H1 (cell line): ENCODE measurements at regions not wholly inside any gene's neighbourhood (a gene's known extent, or its start where the extent isn't known, plus 50 kb on each side); places are given as distances from the start of the nearest gene placed in this dataset.

Experiments
- CTCF ChIA-PET: fragments of 300-600 bp; sonication (Branson Sonifier 250); formaldehyde crosslinking; loops from one replicate; lab custom pipeline; 2021; ENCODE audit not compliant: partially characterized antibody; lab: Charles Lee
- POLR2A ChIA-PET: fragments of 300-600 bp; sonication (Branson Sonifier 250); formaldehyde crosslinking; loops from one replicate; lab custom pipeline; 2021; ENCODE audit warnings: inconsistent platforms; ENCODE audit not compliant: partially characterized antibody; lab: Charles Lee
- DNase-seq, 2 experiments: peaks; one replicate each; pipeline versions ENCODE4 v3.0.0 to v3.0.0-alpha.2; 2010 to 2022; ENCODE audit warnings: low spot score in 2 of 2, low read depth in 1 of 2, mixed read lengths in 1 of 2
- FAIRE-seq: peaks from 2 replicates; lab custom pipeline; 2011; peaks lifted over from hg19 to GRCh38; lab: Jason Lieb, UNC
- H2AFZ ChIP-seq: 2 replicates; pipeline ENCODE4 v1.8.1; 2012; ENCODE audit warnings: low read length, inconsistent platforms
- H2AK5ac ChIP-seq: 2 replicates; pipeline ENCODE4 v1.6.1; 2013; ENCODE audit warnings: low read depth, low read length
- H2BK120ac ChIP-seq: replicated peaks from 2 replicates; pipeline ENCODE3; 2013; ENCODE audit warnings: low read depth, low read length, inconsistent platforms
- H2BK12ac ChIP-seq: 2 replicates; pipeline ENCODE4 v1.6.1; 2013; ENCODE audit warnings: low read depth, low read length
- H2BK15ac ChIP-seq: 2 replicates; pipeline ENCODE4 v1.6.1; 2013; ENCODE audit warnings: low read length
- H2BK20ac ChIP-seq: 2 replicates; pipeline ENCODE4 v1.6.1; 2013; ENCODE audit warnings: low read length
- H2BK5ac ChIP-seq: 2 replicates; pipeline ENCODE4 v1.6.1; 2013; ENCODE audit warnings: low read depth, low read length
- H3K14ac ChIP-seq: 2 replicates; pipeline ENCODE4 v1.6.1; 2013; ENCODE audit warnings: inconsistent platforms; ENCODE audit not compliant: insufficient read length
- H3K18ac ChIP-seq: 2 replicates; pipeline ENCODE4 v1.6.1; 2013; ENCODE audit warnings: low read length; ENCODE audit errors: extremely low read depth
- H3K23ac ChIP-seq: 2 replicates; pipeline ENCODE4 v1.6.1; 2013; ENCODE audit warnings: inconsistent platforms; ENCODE audit not compliant: insufficient read length
- H3K23me2 ChIP-seq: 2 replicates; pipeline ENCODE4 v1.6.1; 2013; ENCODE audit warnings: low read depth, low read length
- H3K27ac ChIP-seq: 2 replicates; pipeline ENCODE4 v1.6.1; 2011; ENCODE audit warnings: low read depth, low read length, inconsistent platforms
- H3K27me3 ChIP-seq, 4 experiments: replicated peaks in 1 of 4; 1 replicate in 1 of 4; 2 replicates in 3 of 4; pipeline versions ENCODE4 v1.6.1 to v1.8.1; 2011 to 2013; ENCODE audit warnings: low read length in 3 of 4, mild to moderate bottlenecking in 3 of 4, inconsistent platforms in 2 of 4, mixed read lengths in 2 of 4, moderate library complexity in 1 of 4; ENCODE audit not compliant: control insufficient read depth in 3 of 4, insufficient read depth in 3 of 4; ENCODE audit errors: extremely low read depth in 1 of 4
- H3K36me3 ChIP-seq, 4 experiments: 2 replicates each; pipeline versions ENCODE4 v1.6.1 to v1.8.1; 2011 to 2013; ENCODE audit warnings: mild to moderate bottlenecking in 4 of 4, low read length in 3 of 4, moderate library complexity in 2 of 4, control low read depth in 1 of 4, inconsistent platforms in 1 of 4; ENCODE audit not compliant: insufficient read depth in 4 of 4, control insufficient read depth in 2 of 4
- H3K4ac ChIP-seq: replicated peaks from 2 replicates; pipeline ENCODE3; 2013; ENCODE audit warnings: low read length, low read depth, mixed read lengths, inconsistent platforms; ENCODE audit not compliant: insufficient read length
- H3K4me1 ChIP-seq, 4 experiments: replicated peaks in 1 of 4; 1 replicate in 1 of 4; 2 replicates in 3 of 4; pipeline versions ENCODE4 v1.6.1 to v1.8.1; 2011 to 2013; ENCODE audit warnings: low read length in 3 of 4, inconsistent platforms in 2 of 4, mixed read lengths in 1 of 4; ENCODE audit not compliant: insufficient read depth in 4 of 4, control insufficient read depth in 3 of 4
- H3K4me2 ChIP-seq, 2 experiments: 2 replicates each; pipeline versions ENCODE4 v1.6.1 to v1.8.1; 2011 to 2013; ENCODE audit warnings: low read depth in 2 of 2, low read length in 2 of 2, control low read depth in 1 of 2, inconsistent platforms in 1 of 2, mild to moderate bottlenecking in 1 of 2; ENCODE audit not compliant: insufficient read depth in 1 of 2
- H3K4me3 ChIP-seq, 4 experiments: fragments of 200-600, 300-600 bp in 1 of 4; sonication (generic), shearing (Covaris generic), sonication (Bioruptor Twin) in 1 of 4; 2 replicates each; pipeline versions ENCODE4 v1.5.1 to v1.8.1; 2011 to 2016; ENCODE audit warnings: low read length in 4 of 4, low read depth in 3 of 4, control low read depth in 2 of 4, inconsistent platforms in 2 of 4, mild to moderate bottlenecking in 2 of 4, mixed read lengths in 1 of 4, moderate library complexity in 1 of 4; ENCODE audit not compliant: insufficient read depth in 2 of 4; ENCODE audit errors: extremely low read depth in 1 of 4
- H3K56ac ChIP-seq: replicated peaks from 2 replicates; pipeline ENCODE3; 2013; ENCODE audit warnings: low read depth, mild to moderate bottlenecking, mixed read lengths, low read length, inconsistent platforms; ENCODE audit not compliant: insufficient read length
- H3K79me1 ChIP-seq: 2 replicates; pipeline ENCODE4 v1.6.1; 2013; ENCODE audit warnings: low read depth, low read length, control low read depth
- H3K79me2 ChIP-seq, 2 experiments: 2 replicates each; pipeline versions ENCODE4 v1.6.1 to v1.8.1; 2012 to 2013; ENCODE audit warnings: low read length in 2 of 2, mild to moderate bottlenecking in 2 of 2, inconsistent platforms in 1 of 2; ENCODE audit not compliant: insufficient read depth in 2 of 2, control insufficient read depth in 1 of 2
- H3K9ac ChIP-seq, 4 experiments: replicated peaks in 1 of 4; 1 replicate in 1 of 4; 2 replicates in 3 of 4; pipeline versions ENCODE4 v1.6.1 to v1.8.1; 2011 to 2013; ENCODE audit warnings: low read depth in 3 of 4, low read length in 3 of 4, control low read depth in 2 of 4, mild to moderate bottlenecking in 2 of 4, moderate library complexity in 2 of 4, inconsistent platforms in 1 of 4; ENCODE audit errors: extremely low read depth in 1 of 4
- H3K9me3 ChIP-seq, 2 experiments: 2 replicates each; pipeline versions ENCODE4 v1.6.1 to v1.8.1; 2012 to 2013; ENCODE audit warnings: mild to moderate bottlenecking in 2 of 2, moderate library complexity in 2 of 2, control low read depth in 1 of 2, inconsistent platforms in 1 of 2, low read depth in 1 of 2, low read length in 1 of 2, mixed read lengths in 1 of 2; ENCODE audit not compliant: insufficient read depth in 2 of 2
- H4K20me1 ChIP-seq, 2 experiments: replicated peaks in 1 of 2; 2 replicates each; pipeline versions ENCODE3 to v1.8.1; 2011 to 2013; ENCODE audit warnings: inconsistent platforms in 2 of 2, low read length in 2 of 2, mild to moderate bottlenecking in 1 of 2; ENCODE audit not compliant: insufficient read depth in 2 of 2, control insufficient read depth in 1 of 2
- H4K5ac ChIP-seq: 2 replicates; pipeline ENCODE4 v1.6.1; 2013; ENCODE audit warnings: low read length, low read depth, mixed read lengths, inconsistent platforms; ENCODE audit not compliant: insufficient read length
- H4K8ac ChIP-seq: 2 replicates; pipeline ENCODE4 v1.8.0; 2013; ENCODE audit warnings: mild to moderate bottlenecking, moderate library complexity, low read length, inconsistent platforms; ENCODE audit not compliant: insufficient read depth; ENCODE audit errors: extremely low read depth
- H4K91ac ChIP-seq: replicated peaks from 2 replicates; pipeline ENCODE3; 2013; ENCODE audit warnings: low read length, mixed read lengths, inconsistent platforms; ENCODE audit not compliant: insufficient read length
- BACH1 ChIP-seq: IDR thresholded peaks from 2 replicates; pipeline ENCODE4 v1.6.1; 2012; ENCODE audit warnings: low read length, improper control_type of control experiment
- EZH2 ChIP-seq: fragments of 200-600 bp; sonication (generic); IDR thresholded peaks from 2 replicates; pipeline ENCODE4 v1.7.1; 2012; ENCODE audit warnings: low read depth, mild to moderate bottlenecking, moderate library complexity, low read length, inconsistent platforms; ENCODE audit not compliant: severe bottlenecking
- HDAC6 ChIP-seq: IDR thresholded peaks from one replicate; pipeline ENCODE4 v1.7.1; 2012; ENCODE audit warnings: low read depth, mild to moderate bottlenecking, inconsistent platforms, low read length, moderate library complexity
- JUND ChIP-seq: IDR thresholded peaks from 2 replicates; pipeline ENCODE4 v1.6.1; 2011; ENCODE audit warnings: mild to moderate bottlenecking, improper control_type of control experiment, low read length
- KDM5A ChIP-seq: fragments of 200-600 bp; IDR thresholded peaks from 2 replicates; pipeline ENCODE4 v1.7.1; 2012; ENCODE audit warnings: mild to moderate bottlenecking, low read length, inconsistent platforms, mixed read lengths
- POLR2A ChIP-seq, 2 experiments: IDR thresholded peaks; 1 replicate in 1 of 2; 2 replicates in 1 of 2; pipeline ENCODE4 v1.6.1; 2011; ENCODE audit warnings: low read depth in 2 of 2, low read length in 2 of 2, mild to moderate bottlenecking in 2 of 2; ENCODE audit errors: control extremely low read depth in 1 of 2
- RBBP5 ChIP-seq: IDR thresholded peaks from 2 replicates; pipeline ENCODE4 v1.7.1; 2012; ENCODE audit warnings: low read depth, mild to moderate bottlenecking, inconsistent platforms, low read length, moderate library complexity, borderline replicate concordance
- RXRA ChIP-seq: IDR thresholded peaks from 2 replicates; pipeline ENCODE4 v1.6.1; 2011; ENCODE audit warnings: low read depth, mild to moderate bottlenecking, low read length, moderate library complexity; ENCODE audit not compliant: insufficient read depth
- SIN3A ChIP-seq, 2 experiments: IDR thresholded peaks in 1 of 2; conservative IDR thresholded peaks in 1 of 2; 2 replicates each; pipeline ENCODE4 v1.6.1; 2011 to 2012; ENCODE audit warnings: low read length in 2 of 2, improper control_type of control experiment in 1 of 2, low read depth in 1 of 2, mild to moderate bottlenecking in 1 of 2
- SP4 ChIP-seq: IDR thresholded peaks from 2 replicates; pipeline ENCODE4 v1.6.1; 2012; ENCODE audit warnings: low read length, inconsistent platforms
- SRF ChIP-seq: IDR thresholded peaks from 2 replicates; pipeline ENCODE4 v1.6.1; 2011; ENCODE audit warnings: mild to moderate bottlenecking, low read depth, low read length, moderate library complexity
- TAF7 ChIP-seq: optimal IDR thresholded peaks from 2 replicates; pipeline ENCODE3; 2011; ENCODE audit warnings: low read depth, mild to moderate bottlenecking, inconsistent platforms, low read length, moderate library complexity, borderline replicate concordance
- TCF12 ChIP-seq: IDR thresholded peaks from 2 replicates; pipeline ENCODE4 v1.6.1; 2011; ENCODE audit warnings: low read depth, mild to moderate bottlenecking, low read length
- TEAD4 ChIP-seq: IDR thresholded peaks from 2 replicates; pipeline ENCODE4 v1.6.1; 2012; ENCODE audit warnings: low read depth, low read length, inconsistent platforms, mixed read lengths
- WGBS, 2 experiments: shearing (Covaris generic) in 1 of 2; methylation state at CpG; one replicate each; pipeline versions ENCODE4 v1.1.6 to v1.1.7; 2013 to 2015; ENCODE audit warnings: low lambda C conversion rate in 2 of 2, mixed read lengths in 2 of 2, inconsistent platforms in 1 of 2, low coverage in 1 of 2, missing lambda C conversion rate in 1 of 2; ENCODE audit not compliant: insufficient replicate concordance in 2 of 2, insufficient coverage in 1 of 2, insufficient read length in 1 of 2; ENCODE audit errors: extremely low coverage in 1 of 2, missing lambda C conversion rate in 1 of 2; 5-methylcytosine and 5-hydroxymethylcytosine counted together

- H4K5ac ChIP-seq = no peak overlapping the region
- H3K4me3 ChIP-seq = no peak overlapping the region
- no peak overlapping the region for H4K8ac ChIP-seq
- H3K18ac ChIP-seq = no peak overlapping the region
- no peak overlapping the region for H2AK5ac ChIP-seq
- H3K4ac ChIP-seq = no peak overlapping the region
- no peak overlapping the region for H4K91ac ChIP-seq
- H2BK15ac ChIP-seq = no peak overlapping the region; the same call in 1 of the 2 replicates
- no peaks in the 10 kb centered on the region for H3K23me2 ChIP-seq
- no peaks in the 10 kb centered on the region for H3K27me3 ChIP-seq
- no peak overlapping the region for H2AFZ ChIP-seq
- H3K9ac ChIP-seq = no peak overlapping the region
- ChIA-PET POLR2A (no interaction called here), CTCF (interaction anchor here (1.1 kb wide), 1 partner anchor 14 kb away, joined by 3 read pairs; no protein-coding TSS in a partner anchor)
- no peak overlapping the region for H2BK20ac ChIP-seq
- H3K9me3 ChIP-seq = 0 out of 4 replicates have a peak, but pooled peaks cover 0 to 2% of the 10 kb centered on the region in 2 experiments
- no peak overlapping the region for H2BK12ac ChIP-seq
- WGBS, 2 experiments = 96% methylated on average over 8 of the region's 8 CpGs; no CpG with 5 or more reads in 1 of the 2 experiments
- no peak overlapping the region for H2BK5ac ChIP-seq
- H3K36me3 ChIP-seq = no peaks in the 10 kb centered on the region
- H3K56ac ChIP-seq = no peak overlapping the region
- H3K23ac ChIP-seq = no peak overlapping the region
- H4K20me1 ChIP-seq = no peaks in the 10 kb centered on the region
- no peaks in the 10 kb centered on the region for H3K79me2 ChIP-seq
- H3K79me1 ChIP-seq = no peaks in the 10 kb centered on the region
- no peak overlapping the region for H3K27ac ChIP-seq
- H3K4me2 ChIP-seq = no peak overlapping the region
- H3K14ac ChIP-seq = no peak overlapping the region
- DNase-seq = no peak
- H2BK120ac ChIP-seq = no peak overlapping the region
- peaks cover 2 to 13% (median 5%) of the 10 kb centered on the region in 4 experiments; a peak in 3 of 7 replicates for H3K4me1 ChIP-seq
- no peak for FAIRE-seq
- no peak for TF ChIP-seq HDAC6
- no peak for TF ChIP-seq TCF12
- no peak for TF ChIP-seq BACH1
- no peak for TF ChIP-seq SIN3A (conservative IDR thresholded peaks at IDR 0.05 in 1 of 2, IDR thresholded peaks at IDR 0.05 in 1 of 2; ENCODE audit: low read depth in 1 of 2, low read length in 2 of 2)
- TF ChIP-seq KDM5A = no peak
- no peak for TF ChIP-seq RXRA
- TF ChIP-seq POLR2A (IDR thresholded peaks at IDR 0.05; ENCODE audit: control extremely low read depth in 1 of 2, low read depth in 2 of 2, low read length in 2 of 2) = no peak
- TF ChIP-seq EZH2 = no peak
- no peak for TF ChIP-seq TEAD4
- TF ChIP-seq RBBP5 = no peak
- no peak for TF ChIP-seq TAF7
- no peak for TF ChIP-seq SP4
- no peak for TF ChIP-seq SRF
- TF ChIP-seq JUND = no peak
These were observed 228.8 kb upstream of the PGRMC2 start for GRCh38 chr4:128516301-128516969.
